ENCODE measurements at regions not wholly inside any gene's neighbourhood (a gene's known extent, or its start where the extent isn't known, plus 50 kb on each side); places are given as distances from the start of the nearest gene placed in this dataset.

- H3K9me3 ChIP-seq (ENCODE audit: control insufficient read depth, insufficient read depth, low read depth, low read length), result no peaks in the 10 kb centered on the region
- ChIA-PET CTCF (no interaction called here), POLR2A (no interaction called here)
- TF ChIP-seq, protein P1, sequence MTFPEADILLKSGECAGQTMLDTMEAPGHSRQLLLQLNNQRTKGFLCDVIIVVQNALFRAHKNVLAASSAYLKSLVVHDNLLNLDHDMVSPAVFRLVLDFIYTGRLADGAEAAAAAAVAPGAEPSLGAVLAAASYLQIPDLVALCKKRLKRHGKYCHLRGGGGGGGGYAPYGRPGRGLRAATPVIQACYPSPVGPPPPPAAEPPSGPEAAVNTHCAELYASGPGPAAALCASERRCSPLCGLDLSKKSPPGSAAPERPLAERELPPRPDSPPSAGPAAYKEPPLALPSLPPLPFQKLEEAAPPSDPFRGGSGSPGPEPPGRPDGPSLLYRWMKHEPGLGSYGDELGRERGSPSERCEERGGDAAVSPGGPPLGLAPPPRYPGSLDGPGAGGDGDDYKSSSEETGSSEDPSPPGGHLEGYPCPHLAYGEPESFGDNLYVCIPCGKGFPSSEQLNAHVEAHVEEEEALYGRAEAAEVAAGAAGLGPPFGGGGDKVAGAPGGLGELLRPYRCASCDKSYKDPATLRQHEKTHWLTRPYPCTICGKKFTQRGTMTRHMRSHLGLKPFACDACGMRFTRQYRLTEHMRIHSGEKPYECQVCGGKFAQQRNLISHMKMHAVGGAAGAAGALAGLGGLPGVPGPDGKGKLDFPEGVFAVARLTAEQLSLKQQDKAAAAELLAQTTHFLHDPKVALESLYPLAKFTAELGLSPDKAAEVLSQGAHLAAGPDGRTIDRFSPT (tag by site-specific recombination; IDR thresholded peaks at IDR 0.05), result no peak
- no peak for TF ChIP-seq ZNF324 (tag by site-specific recombination; IDR thresholded peaks at IDR 0.05)
- no peak for TF ChIP-seq ZNF600 (tag by site-specific recombination; IDR thresholded peaks at IDR 0.05)
- no peak for TF ChIP-seq YY2 (tag by site-specific recombination; IDR thresholded peaks at IDR 0.05)
- H3K27ac ChIP-seq (ENCODE audit: extremely low read depth, low read depth, low read length), result no peak overlapping the region
- H3K4me3 ChIP-seq (ENCODE audit: low read depth, low read length), result no peak overlapping the region
- H3K36me3 ChIP-seq (ENCODE audit: control insufficient read depth in 2 of 2, insufficient read depth in 1 of 2, low read length in 2 of 2), result no peaks in the 10 kb centered on the region; a peak in 1 of 3 replicates
- H3K4me1 ChIP-seq (ENCODE audit: control insufficient read depth, insufficient read depth, low read length), result no peaks in the 10 kb centered on the region
These were observed 240.8 kb downstream of the ZEB2 start for GRCh38 chr2:144279165-144279564.

DNA sequence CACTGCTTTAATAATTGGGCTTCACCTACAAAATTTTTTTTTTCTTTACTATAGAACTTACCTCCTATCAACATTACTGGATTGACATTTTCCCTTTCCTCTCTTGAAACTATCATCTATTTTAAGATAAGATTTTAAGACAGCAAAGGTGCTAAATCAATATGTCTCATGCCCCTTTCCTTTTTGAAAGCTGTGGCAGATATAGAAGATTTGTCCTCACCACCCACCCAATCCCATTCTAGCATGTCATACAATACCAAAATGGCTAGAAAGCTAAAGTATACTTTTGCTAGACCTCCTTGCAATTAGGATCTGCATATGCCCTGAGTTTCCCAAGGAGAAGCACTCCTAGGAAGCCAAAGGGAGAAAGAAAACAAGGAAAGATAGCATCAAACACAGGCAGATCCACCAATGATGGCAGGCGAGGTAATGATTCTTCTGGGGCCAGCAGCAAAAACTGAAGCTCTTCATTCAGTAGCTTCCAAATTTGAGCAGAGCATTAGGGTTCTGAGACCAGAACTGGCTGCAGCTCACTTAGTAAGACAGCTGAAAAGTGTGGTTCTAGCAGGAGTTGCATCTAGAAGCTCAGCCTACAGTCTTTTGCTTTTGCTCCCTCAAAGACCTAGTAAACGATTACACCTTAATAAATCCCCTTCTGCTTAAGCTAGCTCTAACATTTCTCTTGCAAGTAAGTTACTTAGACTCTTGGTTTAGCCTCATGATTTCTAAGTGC is 242.1 kb downstream of the ZEB2 start:
- TF ChIP-seq ZNF555 (tag by site-specific recombination; conservative IDR thresholded peaks at IDR 0.05) (no peak), OVOL3 (tag by site-specific recombination; IDR thresholded peaks at IDR 0.05) (no peak), ZNF341 (tag by site-specific recombination; IDR thresholded peaks at IDR 0.05; ENCODE audit: low read depth) (no peak), ZNF423 (tag by site-specific recombination; IDR thresholded peaks at IDR 0.05) (no peak), ZNF138 (tag by site-specific recombination; IDR thresholded peaks at IDR 0.05; ENCODE audit: borderline replicate concordance) (no peak), ZNF660 (tag by site-specific recombination; IDR thresholded peaks at IDR 0.05) (no peak), ZNF175 (tag by site-specific recombination; IDR thresholded peaks at IDR 0.05) (no peak), EGR2 (tag by site-specific recombination; IDR thresholded peaks at IDR 0.05; ENCODE audit: low read depth) (no peak), KLF9 (tag by site-specific recombination; IDR thresholded peaks at IDR 0.05; ENCODE audit: low read depth) (no peak), ZFP41 (tag by site-specific recombination; IDR thresholded peaks at IDR 0.05; ENCODE audit: borderline replicate concordance) (no peak), MZF1 (tag by site-specific recombination; IDR thresholded peaks at IDR 0.05; ENCODE audit: borderline replicate concordance) (no peak), ZNF561 (tag by site-specific recombination; IDR thresholded peaks at IDR 0.05; ENCODE audit: borderline replicate concordance) (no peak), YY2 (tag by site-specific recombination; IDR thresholded peaks at IDR 0.05) (no peak), ZNF626 (tag by site-specific recombination; IDR thresholded peaks at IDR 0.05) (no peak), ZNF785 (tag by site-specific recombination; IDR thresholded peaks at IDR 0.05) (no peak), ZNF473 (tag by site-specific recombination; IDR thresholded peaks at IDR 0.05) (no peak)
- TF ChIP-seq, protein P2, sequence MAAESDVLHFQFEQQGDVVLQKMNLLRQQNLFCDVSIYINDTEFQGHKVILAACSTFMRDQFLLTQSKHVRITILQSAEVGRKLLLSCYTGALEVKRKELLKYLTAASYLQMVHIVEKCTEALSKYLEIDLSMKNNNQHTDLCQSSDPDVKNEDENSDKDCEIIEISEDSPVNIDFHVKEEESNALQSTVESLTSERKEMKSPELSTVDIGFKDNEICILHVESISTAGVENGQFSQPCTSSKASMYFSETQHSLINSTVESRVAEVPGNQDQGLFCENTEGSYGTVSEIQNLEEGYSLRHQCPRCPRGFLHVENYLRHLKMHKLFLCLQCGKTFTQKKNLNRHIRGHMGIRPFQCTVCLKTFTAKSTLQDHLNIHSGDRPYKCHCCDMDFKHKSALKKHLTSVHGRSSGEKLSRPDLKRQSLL (tag by site-specific recombination; IDR thresholded peaks at IDR 0.05), result no peak
- TF ChIP-seq, protein P3, sequence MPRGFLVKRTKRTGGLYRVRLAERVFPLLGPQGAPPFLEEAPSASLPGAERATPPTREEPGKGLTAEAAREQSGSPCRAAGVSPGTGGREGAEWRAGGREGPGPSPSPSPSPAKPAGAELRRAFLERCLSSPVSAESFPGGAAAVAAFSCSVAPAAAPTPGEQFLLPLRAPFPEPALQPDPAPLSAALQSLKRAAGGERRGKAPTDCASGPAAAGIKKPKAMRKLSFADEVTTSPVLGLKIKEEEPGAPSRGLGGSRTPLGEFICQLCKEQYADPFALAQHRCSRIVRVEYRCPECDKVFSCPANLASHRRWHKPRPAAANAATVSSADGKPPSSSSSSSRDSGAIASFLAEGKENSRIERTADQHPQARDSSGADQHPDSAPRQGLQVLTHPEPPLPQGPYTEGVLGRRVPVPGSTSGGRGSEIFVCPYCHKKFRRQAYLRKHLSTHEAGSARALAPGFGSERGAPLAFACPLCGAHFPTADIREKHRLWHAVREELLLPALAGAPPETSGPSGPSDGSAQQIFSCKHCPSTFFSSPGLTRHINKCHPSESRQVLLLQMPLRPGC (tag by site-specific recombination; IDR thresholded peaks at IDR 0.05), result no peak
- TF ChIP-seq, protein P4, sequence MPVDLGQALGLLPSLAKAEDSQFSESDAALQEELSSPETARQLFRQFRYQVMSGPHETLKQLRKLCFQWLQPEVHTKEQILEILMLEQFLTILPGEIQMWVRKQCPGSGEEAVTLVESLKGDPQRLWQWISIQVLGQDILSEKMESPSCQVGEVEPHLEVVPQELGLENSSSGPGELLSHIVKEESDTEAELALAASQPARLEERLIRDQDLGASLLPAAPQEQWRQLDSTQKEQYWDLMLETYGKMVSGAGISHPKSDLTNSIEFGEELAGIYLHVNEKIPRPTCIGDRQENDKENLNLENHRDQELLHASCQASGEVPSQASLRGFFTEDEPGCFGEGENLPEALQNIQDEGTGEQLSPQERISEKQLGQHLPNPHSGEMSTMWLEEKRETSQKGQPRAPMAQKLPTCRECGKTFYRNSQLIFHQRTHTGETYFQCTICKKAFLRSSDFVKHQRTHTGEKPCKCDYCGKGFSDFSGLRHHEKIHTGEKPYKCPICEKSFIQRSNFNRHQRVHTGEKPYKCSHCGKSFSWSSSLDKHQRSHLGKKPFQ (tag by site-specific recombination; IDR thresholded peaks at IDR 0.05), result no peak
- POLR2A ChIA-PET, result no interaction called here
- H3K9me3 ChIP-seq (ENCODE audit: control insufficient read depth, insufficient read depth, low read depth, low read length), result no peaks in the 10 kb centered on the region
- H3K4me1 ChIP-seq (ENCODE audit: control insufficient read depth, insufficient read depth, low read length), result no peaks in the 10 kb centered on the region
- H3K4me3 ChIP-seq (ENCODE audit: low read depth, low read length), result no peak overlapping the region
- H3K27ac ChIP-seq (ENCODE audit: extremely low read depth, low read depth, low read length), result no peak overlapping the region
- no peaks in the 10 kb centered on the region for H3K36me3 ChIP-seq (ENCODE audit: control insufficient read depth in 2 of 2, insufficient read depth in 1 of 2, low read length in 2 of 2)
- CTCF ChIA-PET, result interaction anchor here (0.6 kb wide), 1 partner anchor 278 kb away, joined by 3 read pairs; no protein-coding TSS in a partner anchor
